Activated CD8-positive, alpha-beta memory T cell treated with anti-CD3 and anti-CD28 coated beads for 4 hours (primary cell): ENCODE measurements at regions not wholly inside any gene's neighbourhood (a gene's known extent, or its start where the extent isn't known, plus 50 kb on each side); places are given as distances from the start of the nearest gene placed in this dataset.
"Not testable (repeated sequence)": the region's sequence is repeated elsewhere in the genome, so short reads cannot be mapped to it uniquely, and the experiment has no call there.

Experiments used
- DNase-seq, 2 donors: peaks; one replicate each; pipeline ENCODE4 v3.0.0-alpha.2; 2020; ENCODE audit warnings: low read depth in 2 of 2

DNA sequence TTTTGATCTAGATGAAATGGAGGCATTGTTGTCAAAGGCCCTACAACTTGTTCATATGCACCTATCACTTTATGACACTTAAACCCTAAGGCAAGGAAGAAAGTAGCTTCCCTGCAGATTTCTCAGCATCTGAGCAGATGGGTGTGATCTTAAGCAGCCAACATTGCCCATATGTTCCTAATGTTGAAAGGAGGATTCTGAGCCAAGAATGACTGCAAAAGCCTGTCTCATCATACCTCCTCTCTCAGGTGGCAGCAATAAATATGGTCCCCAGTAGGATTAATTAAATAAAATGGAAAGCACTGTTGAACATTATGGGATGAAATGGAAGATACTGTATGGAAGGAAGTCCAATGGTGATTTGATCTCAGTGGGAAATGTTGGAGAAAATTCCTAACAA is 538.1 kb upstream of the MAN1A1 start:
- DNase-seq: no peak

DNA sequence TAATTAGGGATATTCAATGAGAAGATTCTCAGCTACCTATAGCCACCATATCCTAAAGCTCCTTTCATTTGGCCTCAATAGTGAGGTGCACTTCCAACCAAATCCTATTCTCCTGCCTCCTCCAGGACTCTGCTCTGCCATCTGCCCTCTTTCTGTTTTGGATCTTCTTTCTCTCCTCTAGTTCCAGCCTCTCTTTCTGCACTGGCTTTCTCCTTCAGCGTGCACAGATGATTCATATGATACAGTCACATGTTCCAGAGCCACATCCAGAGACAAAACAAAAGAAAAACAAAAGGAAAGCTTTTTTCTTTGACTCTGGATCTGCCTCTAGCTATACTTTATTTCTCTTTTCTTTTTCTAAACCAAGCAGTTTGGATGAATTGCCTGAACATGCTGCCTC is 531.9 kb upstream of the MAN1A1 start:
- no peak for DNase-seq

- no peak for DNase-seq
Measured at GRCh38 chr6:119880840-119881239, 531.3 kb upstream of the MAN1A1 start.

GRCh38 chr6:119879731-119880130 is 530.2 kb upstream of the MAN1A1 start:
- no peak for DNase-seq

DNA sequence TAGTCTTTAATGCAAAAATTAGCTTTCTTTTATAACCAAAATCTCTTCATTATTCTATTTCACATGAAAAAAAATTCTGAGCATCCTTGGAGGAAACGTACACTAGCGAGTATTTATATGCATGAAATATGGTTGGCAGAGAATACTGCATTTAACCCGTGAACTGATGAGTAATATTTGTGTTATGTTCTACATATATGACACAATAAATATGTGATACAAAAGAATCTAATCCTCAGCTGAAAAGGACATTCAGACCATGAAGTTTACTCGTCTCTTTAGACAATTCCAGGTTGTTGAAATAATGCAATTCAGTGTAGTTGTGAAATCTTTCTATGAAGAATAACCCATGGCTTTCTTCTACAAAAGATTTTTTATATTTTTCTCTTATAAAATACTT is 524.8 kb upstream of the MAN1A1 start:
- no peak for DNase-seq

GRCh38 chr6:119873107-119873506 is 523.5 kb upstream of the MAN1A1 start:
- no peak for DNase-seq

GRCh38 chr6:119871520-119871919 is 522.0 kb upstream of the MAN1A1 start:
- DNase-seq: no peak

DNA sequence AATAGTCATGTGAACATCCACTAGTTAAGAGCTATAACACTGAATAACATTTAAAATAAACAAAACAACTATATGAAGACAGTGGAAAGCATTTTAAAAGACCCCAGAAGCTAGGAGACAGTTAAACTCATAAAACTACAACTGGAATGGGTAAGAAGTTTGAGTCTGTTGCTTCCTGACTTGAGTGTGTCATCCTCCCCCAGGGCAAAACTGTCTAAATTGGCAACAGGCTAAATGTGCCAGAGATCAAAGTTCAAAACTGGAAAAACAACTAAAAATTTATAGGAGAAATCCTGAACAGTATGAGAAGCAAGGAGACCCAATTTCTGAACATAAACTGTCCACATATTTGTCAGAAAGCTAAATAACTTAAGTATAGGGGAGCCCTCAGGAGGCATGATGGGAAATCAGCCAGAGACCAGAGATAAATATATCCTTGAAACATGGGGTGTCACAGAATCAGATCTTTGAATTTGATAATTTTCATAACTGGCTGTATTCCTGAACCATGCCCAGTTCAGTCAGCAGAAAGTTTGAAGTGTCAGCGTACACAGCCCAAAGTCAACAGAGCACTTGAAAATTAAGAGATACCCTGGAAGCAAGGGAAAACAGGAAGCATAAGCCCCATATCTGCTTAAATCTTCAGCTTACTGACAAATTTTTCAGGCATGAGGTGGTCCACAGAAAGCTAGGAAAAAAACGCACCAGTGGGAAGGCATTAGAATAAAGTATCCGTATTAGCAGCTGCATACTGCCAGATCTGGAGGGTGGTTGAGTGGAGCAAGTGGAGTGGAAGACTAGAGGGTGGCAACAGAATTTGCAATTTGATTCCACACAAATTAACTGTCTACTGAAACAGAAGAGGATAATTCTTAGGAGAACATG is 516.1 kb upstream of the MAN1A1 start:
- no peak for DNase-seq

GRCh38 chr6:119862719-119863118 is 513.2 kb upstream of the MAN1A1 start:
- no peak for DNase-seq

GRCh38 chr6:119858901-119859300 is 509.3 kb upstream of the MAN1A1 start:
- DNase-seq: no peak

GRCh38 chr6:119856136-119856535 is 506.6 kb upstream of the MAN1A1 start:
- no peak for DNase-seq

DNA sequence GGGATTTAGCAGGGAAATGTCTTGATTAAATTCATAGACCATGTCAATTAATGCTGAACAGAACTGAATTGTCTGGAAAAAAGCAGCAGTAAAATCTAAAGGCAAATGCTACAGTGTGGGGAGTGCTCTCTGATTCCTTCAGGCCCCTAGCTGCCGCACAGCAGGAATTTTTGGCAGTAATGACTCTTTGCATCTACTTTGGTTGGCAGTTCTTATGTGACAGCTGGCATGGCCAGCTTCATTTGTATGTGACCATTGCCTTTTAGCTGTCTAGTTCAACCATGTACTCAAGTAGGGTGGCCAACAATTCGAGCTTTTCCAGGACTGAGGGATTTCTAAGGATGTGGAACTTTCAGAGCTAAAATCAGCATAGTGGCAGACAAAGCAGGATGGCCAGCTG is 499.1 kb upstream of the MAN1A1 start:
- no peak for DNase-seq

DNA sequence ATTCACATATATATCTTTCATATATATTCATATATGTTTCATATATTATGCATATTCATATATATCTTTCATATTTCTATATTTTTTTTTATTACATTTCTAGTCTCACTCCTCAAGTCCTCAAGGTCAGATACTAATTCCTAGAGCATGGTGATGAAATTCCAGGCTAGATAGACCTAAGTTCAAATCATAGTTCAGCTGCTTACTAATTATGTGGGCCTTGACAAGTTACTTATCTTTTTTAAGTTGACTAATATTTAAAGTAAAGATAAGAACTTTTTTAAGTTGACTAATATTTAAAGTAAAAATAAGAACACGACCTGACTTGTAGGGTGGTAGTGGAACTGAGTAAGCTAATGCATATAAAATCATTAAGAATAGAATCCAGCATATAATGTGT is 495.6 kb upstream of the MAN1A1 start:
- no peak for DNase-seq

GRCh38 chr6:119844387-119844786 is 494.8 kb upstream of the MAN1A1 start:
- no peak for DNase-seq

- DNase-seq: no peak
Measured at GRCh38 chr6:119842191-119842590, 492.6 kb upstream of the MAN1A1 start.

DNA sequence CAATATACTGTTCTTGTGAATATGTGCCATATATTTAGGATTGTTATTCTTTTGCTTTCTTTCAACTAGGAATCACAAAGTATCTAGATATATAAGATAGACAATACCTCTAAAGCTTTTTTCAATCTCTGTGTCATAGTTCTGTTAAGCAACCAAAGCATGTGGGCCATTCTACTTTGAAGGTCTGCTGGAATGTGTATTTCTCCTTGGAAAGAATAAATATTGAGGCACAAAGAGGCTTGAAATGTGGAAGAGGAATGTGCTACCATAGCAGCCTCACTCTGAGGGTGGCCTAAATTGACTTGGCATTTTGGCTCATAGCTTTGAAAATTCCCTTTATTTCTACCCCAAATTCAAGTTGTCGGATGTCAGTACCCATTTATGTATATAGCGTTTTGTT is 488.5 kb upstream of the MAN1A1 start:
- no peak for DNase-seq

- no peak for DNase-seq
Measured at GRCh38 chr6:119834418-119834817, 484.9 kb upstream of the MAN1A1 start.

DNA sequence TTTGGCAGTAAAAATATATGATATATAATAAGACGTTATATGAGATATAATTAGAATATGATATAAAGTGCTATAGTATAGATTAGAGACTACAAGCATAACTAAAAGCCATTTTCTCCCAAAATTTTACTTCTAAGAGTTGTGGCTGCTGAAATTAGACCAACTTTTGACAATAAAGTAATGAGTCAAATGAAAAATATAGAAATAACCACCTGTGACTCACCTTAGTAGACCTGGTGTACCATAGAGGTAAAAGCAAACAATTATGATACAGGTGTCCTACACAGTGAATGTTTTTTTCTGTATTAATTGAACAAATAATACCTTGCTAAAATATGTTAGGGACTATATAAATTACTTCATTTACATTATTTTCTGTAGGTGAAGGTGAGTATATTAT is 482.9 kb upstream of the MAN1A1 start:
- no peak for DNase-seq

DNA sequence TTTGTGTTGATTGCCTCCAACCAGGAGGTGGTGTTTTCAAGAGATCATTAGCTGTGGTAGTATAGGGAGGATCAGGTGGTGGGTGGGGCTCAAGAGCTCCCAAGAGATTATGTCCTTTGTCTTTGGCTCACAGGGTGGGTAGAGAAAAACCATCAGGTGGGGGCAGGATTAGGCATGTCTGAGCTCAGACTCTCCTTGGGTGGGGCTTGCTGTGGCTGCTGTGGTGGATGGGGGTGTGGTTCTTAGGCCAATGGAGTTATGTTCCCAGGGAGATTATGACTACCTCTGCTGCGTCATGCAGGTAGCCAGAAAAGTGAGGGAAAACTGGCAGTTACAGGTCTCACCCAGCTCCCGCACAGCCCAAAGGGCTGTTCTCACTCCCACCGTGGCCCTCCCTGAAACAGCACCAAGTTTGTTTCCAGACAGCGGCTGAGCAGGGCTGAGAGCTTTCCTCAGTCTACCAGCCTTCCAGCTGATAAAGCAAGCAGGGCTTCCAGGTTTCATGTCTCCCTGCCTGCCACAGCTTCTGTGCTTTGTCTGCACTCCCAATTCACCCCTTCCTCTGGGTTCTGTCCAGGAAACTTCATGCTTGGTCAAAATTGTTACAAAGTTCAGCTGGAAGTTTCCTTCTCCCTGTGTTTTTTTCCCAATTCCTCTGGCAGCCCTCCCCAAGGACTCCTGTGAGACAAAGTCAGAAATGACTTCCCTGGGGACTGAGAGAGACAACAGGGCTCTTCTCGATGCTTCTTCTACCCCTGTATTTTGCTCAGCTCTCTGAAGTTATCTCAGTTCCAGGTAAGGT is 481.1 kb upstream of the MAN1A1 start:
- DNase-seq: no peak

DNA sequence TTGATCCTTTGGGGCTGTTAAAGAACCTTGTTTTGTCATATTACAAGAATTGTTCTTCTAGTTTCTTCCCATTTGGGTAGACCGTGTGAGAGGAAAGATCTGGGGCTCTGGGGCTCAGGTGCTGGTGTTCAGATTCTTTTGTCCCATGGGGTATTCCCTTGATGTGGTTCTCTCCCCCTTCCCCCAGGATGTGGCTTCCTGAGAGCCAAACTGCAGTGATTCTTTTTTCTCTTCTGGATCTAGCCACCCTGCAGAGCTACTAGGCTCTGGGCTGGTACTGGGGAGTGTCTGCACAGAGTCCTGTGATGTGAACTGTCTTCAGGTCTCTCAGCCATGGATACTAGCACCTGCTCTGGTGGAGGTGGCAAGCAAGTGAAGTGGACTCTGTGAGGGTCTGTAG is 480.5 kb upstream of the MAN1A1 start:
- no peak for DNase-seq

- not testable (repeated sequence) for DNase-seq
Measured at GRCh38 chr6:119829499-119829898, 479.9 kb upstream of the MAN1A1 start.

DNA sequence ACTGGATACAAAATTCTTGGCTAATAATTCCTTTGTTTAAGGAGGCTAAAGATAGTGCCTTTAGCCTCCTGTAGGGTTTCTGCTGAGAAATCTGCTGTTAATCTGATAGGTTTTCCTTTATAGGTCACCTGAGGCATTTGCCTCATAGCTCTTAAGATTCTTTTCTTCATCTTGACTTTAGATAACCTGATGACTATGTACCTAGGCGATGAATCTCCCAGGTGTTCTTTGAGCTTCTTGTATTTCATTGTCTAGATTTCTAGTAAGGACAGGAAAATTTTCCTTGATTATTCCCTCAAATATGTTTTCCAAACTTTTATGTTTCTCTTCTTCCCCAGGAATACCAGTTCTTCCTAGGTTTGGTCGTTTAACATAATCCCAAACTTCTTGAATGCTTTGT is 479.4 kb upstream of the MAN1A1 start:
- no peak for DNase-seq

GRCh38 chr6:119821380-119821779 is 471.8 kb upstream of the MAN1A1 start:
- no peak for DNase-seq
